IPS-18a (cell line): ENCODE measurements at regions not wholly inside any gene's neighbourhood (a gene's known extent, or its start where the extent isn't known, plus 50 kb on each side); places are given as distances from the start of the nearest gene placed in this dataset.

Experiments
- H3K27ac ChIP-seq: one replicate; pipeline ENCODE4 v1.5.1; 2013; ENCODE audit warnings: low read length
- H3K27me3 ChIP-seq: one replicate; pipeline ENCODE4 v1.6.1; 2013; ENCODE audit warnings: mild to moderate bottlenecking, low read length; ENCODE audit not compliant: control insufficient read depth, insufficient read depth
- H3K36me3 ChIP-seq: one replicate; pipeline ENCODE4 v1.6.1; 2013; ENCODE audit warnings: low read depth, low read length; ENCODE audit not compliant: control insufficient read depth
- H3K4me1 ChIP-seq: one replicate; pipeline ENCODE4 v1.6.1; 2013; ENCODE audit warnings: low read depth, low read length; ENCODE audit not compliant: control insufficient read depth
- H3K4me3 ChIP-seq: one replicate; pipeline ENCODE4 v1.5.1; 2013; ENCODE audit warnings: low read length
- H3K9ac ChIP-seq: one replicate; pipeline ENCODE4 v1.6.1; 2013; ENCODE audit warnings: mild to moderate bottlenecking, low read length, moderate library complexity
- H3K9me3 ChIP-seq: one replicate; pipeline ENCODE4 v1.6.1; 2013; ENCODE audit warnings: low read depth, low read length; ENCODE audit not compliant: control insufficient read depth

DNA sequence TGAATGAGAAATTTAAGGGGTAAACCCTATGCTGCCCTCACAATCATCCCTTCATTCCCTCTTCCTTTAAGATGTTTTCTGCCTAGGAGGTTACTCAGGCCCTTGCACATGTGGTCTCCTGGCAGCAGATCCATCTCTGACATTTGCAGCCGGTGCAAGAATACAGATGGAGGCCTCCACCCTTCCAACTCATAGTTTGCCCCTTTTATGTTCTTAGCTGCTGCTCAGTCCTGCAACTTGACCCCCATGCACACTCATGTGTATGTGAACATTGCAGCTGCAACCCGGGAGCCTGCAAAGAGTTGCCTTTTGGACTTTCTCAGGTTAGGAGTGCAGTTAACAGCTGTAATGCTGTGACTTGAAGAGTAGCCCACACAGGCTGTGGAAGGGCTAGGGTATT, 131.9 kb upstream of the SGK1 start:
- Histone ChIP-seq H3K36me3 (no peaks in the 10 kb centered on the region), H3K9me3 (no peaks in the 10 kb centered on the region), H3K4me1 (peaks cover 18% of the 10 kb centered on the region), H3K27me3 (no peaks in the 10 kb centered on the region), H3K4me3 (no peak overlapping the region), H3K27ac (no peak overlapping the region), H3K9ac (no peak overlapping the region)

DNA sequence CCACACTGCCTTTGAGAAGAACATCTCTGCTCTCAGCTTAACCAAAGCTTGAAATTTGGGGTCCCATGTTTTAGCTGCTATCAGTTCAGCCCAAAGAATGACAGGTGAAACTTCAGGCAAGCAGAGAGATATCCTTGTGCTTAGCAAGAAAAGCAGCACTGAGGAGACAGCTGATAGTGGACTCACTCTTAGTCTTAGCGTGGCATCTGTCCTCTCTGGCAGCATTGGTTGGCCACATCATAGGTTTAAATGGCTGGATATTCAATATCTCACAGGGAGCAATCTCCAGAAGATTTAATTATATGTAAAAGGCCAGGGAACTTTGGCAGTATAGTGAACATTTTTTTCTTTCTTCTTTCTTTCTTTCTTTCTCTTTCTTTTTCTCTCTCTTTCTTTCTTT, 131.1 kb upstream of the SGK1 start:
- Histone ChIP-seq H3K36me3 (no peaks in the 10 kb centered on the region), H3K4me3 (no peak overlapping the region), H3K27me3 (no peaks in the 10 kb centered on the region), H3K9me3 (no peaks in the 10 kb centered on the region), H3K9ac (no peak overlapping the region), H3K27ac (no peak overlapping the region), H3K4me1 (peaks cover 11% of the 10 kb centered on the region)

DNA sequence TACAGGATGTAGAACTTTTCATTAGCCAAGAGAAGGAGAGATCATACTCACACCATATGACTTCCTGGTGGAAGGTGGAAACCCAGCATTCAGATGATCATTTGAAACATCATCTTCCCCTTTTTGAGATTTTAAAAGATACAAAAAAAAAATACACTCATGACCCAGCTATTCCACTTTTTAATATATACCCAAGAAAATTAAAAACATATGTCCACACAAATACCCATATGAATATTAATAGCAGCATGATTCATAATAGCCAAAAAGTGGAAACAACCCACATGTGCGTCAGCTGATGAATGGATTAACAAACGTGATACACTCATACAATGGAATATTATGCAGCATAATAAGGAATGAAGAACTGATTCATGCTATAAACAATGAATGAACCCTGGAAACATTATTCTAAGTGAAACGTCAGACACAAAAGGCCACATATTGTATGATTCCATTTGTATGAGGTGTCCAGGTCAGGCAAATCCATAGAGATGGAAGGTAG, 130.0 kb upstream of the SGK1 start:
- Histone ChIP-seq H3K27me3 (no peaks in the 10 kb centered on the region), H3K4me3 (no peak overlapping the region), H3K9me3 (no peaks in the 10 kb centered on the region), H3K9ac (no peak overlapping the region), H3K4me1 (peaks cover 3% of the 10 kb centered on the region), H3K27ac (no peak overlapping the region), H3K36me3 (no peaks in the 10 kb centered on the region)

DNA sequence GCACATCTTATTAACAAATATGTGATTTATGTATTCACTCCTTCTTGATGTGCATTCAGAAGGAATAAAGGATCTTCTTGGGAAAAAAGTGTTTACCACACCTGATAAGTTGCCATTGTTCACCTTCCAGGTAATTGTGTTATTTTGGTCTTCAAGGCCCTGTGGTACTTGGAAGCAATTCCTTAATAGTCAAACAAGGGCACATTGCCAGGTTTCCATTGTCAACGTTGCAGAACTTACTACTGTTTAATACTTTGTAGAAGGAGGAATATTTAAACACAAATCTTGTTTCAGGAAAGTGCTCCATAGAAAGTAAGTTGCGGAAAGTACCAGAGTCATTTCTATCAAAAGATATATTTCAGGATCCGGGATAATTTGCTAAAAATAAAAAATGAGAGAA, 129.5 kb upstream of the SGK1 start:
- Histone ChIP-seq H3K36me3 (no peaks in the 10 kb centered on the region), H3K4me3 (no peak overlapping the region), H3K9me3 (no peaks in the 10 kb centered on the region), H3K9ac (no peak overlapping the region), H3K27ac (no peak overlapping the region), H3K4me1 (peaks cover 3% of the 10 kb centered on the region), H3K27me3 (no peaks in the 10 kb centered on the region)

DNA sequence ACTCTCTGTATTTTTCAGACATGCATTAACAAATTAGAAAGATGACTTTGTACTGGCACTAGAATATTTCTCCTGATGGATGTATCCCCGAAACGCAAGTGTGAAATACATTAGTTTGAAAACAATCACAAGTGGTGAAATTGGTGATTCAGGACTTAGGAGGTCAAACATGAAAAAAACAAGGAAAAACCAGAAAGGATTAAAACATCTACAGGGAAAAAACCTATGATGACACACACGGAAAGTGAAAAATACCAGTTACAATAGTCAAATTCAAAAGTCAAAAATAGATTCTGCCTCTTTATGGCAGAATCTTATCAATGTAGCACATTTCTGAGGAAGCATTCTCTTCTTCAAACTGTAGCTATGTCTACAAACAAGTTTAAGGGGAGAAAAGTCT, 129.0 kb upstream of the SGK1 start:
- H3K27me3 ChIP-seq: no peaks in the 10 kb centered on the region
- peaks cover 3% of the 10 kb centered on the region for H3K4me1 ChIP-seq
- no peak overlapping the region for H3K27ac ChIP-seq
- no peak overlapping the region for H3K4me3 ChIP-seq
- no peaks in the 10 kb centered on the region for H3K36me3 ChIP-seq
- no peak overlapping the region for H3K9ac ChIP-seq
- H3K9me3 ChIP-seq: no peaks in the 10 kb centered on the region

GRCh38 chr6:134446218-134446848, 128.4 kb upstream of the SGK1 start:
- Histone ChIP-seq H3K4me1 (peaks cover under 1% of the 10 kb centered on the region), H3K9me3 (no peaks in the 10 kb centered on the region), H3K27me3 (no peaks in the 10 kb centered on the region), H3K36me3 (no peaks in the 10 kb centered on the region), H3K9ac (no peak overlapping the region), H3K4me3 (no peak overlapping the region), H3K27ac (no peak overlapping the region)

- H3K9ac ChIP-seq: no peak overlapping the region
- H3K9me3 ChIP-seq: no peaks in the 10 kb centered on the region
- peaks cover 6% of the 10 kb centered on the region for H3K4me1 ChIP-seq
- no peak overlapping the region for H3K4me3 ChIP-seq
- no peak overlapping the region for H3K27ac ChIP-seq
- H3K27me3 ChIP-seq: no peaks in the 10 kb centered on the region
- no peaks in the 10 kb centered on the region for H3K36me3 ChIP-seq
These were observed 125.1 kb upstream of the SGK1 start for GRCh38 chr6:134443009-134443408.

DNA sequence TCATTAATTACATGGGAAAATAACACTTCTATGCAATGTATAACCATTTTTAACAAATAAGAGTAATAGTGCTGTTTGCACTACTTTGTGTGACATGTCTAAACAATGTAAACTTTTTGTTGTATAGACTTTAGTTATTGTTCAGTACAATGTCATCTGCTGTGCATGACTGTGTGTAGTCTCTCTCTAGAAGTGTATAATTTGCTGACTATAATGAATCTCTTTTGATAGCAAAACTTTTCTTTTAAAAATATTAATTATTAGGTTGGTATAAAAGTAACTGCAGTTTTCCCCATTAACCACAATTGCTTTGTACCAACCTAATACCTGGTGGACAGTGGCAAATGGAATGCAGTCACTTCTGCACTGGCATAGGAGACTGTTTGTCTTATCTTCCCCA, 124.2 kb upstream of the SGK1 start:
- H3K9ac ChIP-seq: no peak overlapping the region
- H3K27me3 ChIP-seq: no peaks in the 10 kb centered on the region

DNA sequence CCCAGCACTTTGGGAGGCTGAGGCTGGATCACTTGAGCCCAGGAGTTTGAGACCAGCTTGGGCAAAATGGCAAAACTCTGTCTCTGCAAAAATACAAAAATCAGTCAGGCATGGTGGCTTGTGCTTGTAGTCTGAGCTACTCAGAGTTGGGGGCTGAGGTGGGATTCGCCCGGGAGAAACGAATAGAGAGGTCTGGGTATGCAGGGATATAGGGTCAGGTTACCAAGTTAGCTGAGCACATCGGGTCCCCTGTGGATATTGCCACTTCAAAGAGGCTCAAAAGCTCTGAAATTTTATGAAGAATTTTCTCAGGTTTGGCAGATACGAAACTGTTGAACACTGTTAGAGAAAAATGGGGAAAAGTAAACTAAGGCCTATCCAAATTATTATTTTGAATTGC, 120.9 kb upstream of the SGK1 start:
- Histone ChIP-seq H3K9ac (no peak overlapping the region), H3K27me3 (no peaks in the 10 kb centered on the region), H3K27ac (no peak overlapping the region), H3K36me3 (no peaks in the 10 kb centered on the region), H3K4me3 (no peak overlapping the region), H3K4me1 (peaks cover 11% of the 10 kb centered on the region), H3K9me3 (no peaks in the 10 kb centered on the region)

More for the DNA sequence above, 124.2 kb upstream of the SGK1 start:
- no peaks in the 10 kb centered on the region for H3K9me3 ChIP-seq
- peaks cover 6% of the 10 kb centered on the region for H3K4me1 ChIP-seq
- H3K27ac ChIP-seq: no peak overlapping the region
- H3K4me3 ChIP-seq: no peak overlapping the region
- no peaks in the 10 kb centered on the region for H3K36me3 ChIP-seq

DNA sequence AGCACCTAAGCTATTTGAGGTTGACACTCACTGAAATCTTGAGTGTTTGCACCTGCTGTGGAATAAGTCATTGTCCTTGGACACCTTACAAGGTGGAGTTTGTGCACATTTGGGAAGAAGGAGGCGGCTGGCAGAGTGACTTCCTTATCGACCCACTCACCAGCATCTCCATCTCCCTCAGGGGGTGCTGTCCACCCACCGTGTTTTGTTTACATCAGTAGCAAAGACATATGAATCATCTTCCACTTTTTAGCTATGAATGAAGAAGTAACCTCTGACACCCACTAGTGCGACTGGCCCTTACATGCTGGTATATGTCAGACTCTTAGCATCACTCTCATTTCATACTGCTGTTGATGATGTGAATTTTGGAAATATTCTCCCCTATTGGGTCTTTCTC, 119.5 kb upstream of the SGK1 start:
- no peak overlapping the region for H3K4me3 ChIP-seq
- no peaks in the 10 kb centered on the region for H3K27me3 ChIP-seq
- no peak overlapping the region for H3K9ac ChIP-seq
- peaks cover 11% of the 10 kb centered on the region for H3K4me1 ChIP-seq
- no peak overlapping the region for H3K27ac ChIP-seq
- H3K9me3 ChIP-seq: no peaks in the 10 kb centered on the region
- no peaks in the 10 kb centered on the region for H3K36me3 ChIP-seq

DNA sequence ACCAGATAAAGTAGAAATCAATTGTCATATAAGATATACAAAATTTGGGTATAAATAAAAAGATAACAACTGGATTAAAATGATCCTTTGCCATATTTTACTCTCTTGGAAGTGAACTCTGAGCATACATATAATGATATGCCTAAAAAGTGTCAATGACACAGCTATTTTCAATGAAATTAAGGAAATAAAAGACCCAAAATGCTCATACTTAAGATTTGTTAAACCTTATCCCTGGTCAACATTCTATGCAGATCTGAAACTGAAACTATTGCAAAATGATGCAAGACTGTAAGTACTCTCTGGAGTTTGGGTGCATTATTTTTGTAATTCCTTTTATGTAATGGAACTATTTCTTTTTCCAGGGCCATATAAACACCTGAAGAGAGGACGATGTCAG, 119.0 kb upstream of the SGK1 start:
- Histone ChIP-seq H3K4me3 (no peak overlapping the region), H3K9ac (no peak overlapping the region), H3K4me1 (peaks cover 11% of the 10 kb centered on the region), H3K36me3 (no peaks in the 10 kb centered on the region), H3K27ac (no peak overlapping the region), H3K9me3 (no peaks in the 10 kb centered on the region), H3K27me3 (no peaks in the 10 kb centered on the region)

- Histone ChIP-seq H3K27ac (no peak overlapping the region), H3K9ac (no peak overlapping the region), H3K4me3 (no peak overlapping the region), H3K27me3 (no peaks in the 10 kb centered on the region), H3K36me3 (no peaks in the 10 kb centered on the region), H3K4me1 (peaks cover 11% of the 10 kb centered on the region), H3K9me3 (no peaks in the 10 kb centered on the region)
These were observed 118.4 kb upstream of the SGK1 start for GRCh38 chr6:134436281-134436815.
